NCI-H146 treated with DMSO at 0.1 percent for 48 hours (cell line): ENCODE measurements at regions not wholly inside any gene's neighbourhood (a gene's known extent, or its start where the extent isn't known, plus 50 kb on each side); places are given as distances from the start of the nearest gene placed in this dataset.
"Not testable (repeated sequence)": the region's sequence is repeated elsewhere in the genome, so short reads cannot be mapped to it uniquely, and the experiment has no call there.

Experiments
- DNase-seq: peaks from one replicate; lab custom pipeline; 2025; ENCODE audit not compliant: unreplicated experiment; lab: John Stamatoyannopoulos, UW

- DNase-seq = not testable (repeated sequence)
Measured at GRCh38 chr4:9604031-9604892, 160.0 kb downstream of the DEFB131A start.

GRCh38 chr4:9604893-9605190 lies 160.6 kb downstream of the DEFB131A start:
- not testable (repeated sequence) for DNase-seq

GRCh38 chr4:9608300-9608699 lies 164.1 kb downstream of the DEFB131A start:
- no peak for DNase-seq

GRCh38 chr4:9610321-9610720 lies 166.1 kb downstream of the DEFB131A start:
- not testable (repeated sequence) for DNase-seq

- DNase-seq = no peak
Measured at GRCh38 chr4:9611101-9611500, 166.9 kb downstream of the DEFB131A start.

GRCh38 chr4:9636411-9636810 lies 145.0 kb upstream of the DRD5 start:
- not testable (repeated sequence) for DNase-seq

- DNase-seq = not testable (repeated sequence)
Measured at GRCh38 chr4:9659678-9660077, 121.8 kb upstream of the DRD5 start.

GRCh38 chr4:9660955-9661354 lies 120.5 kb upstream of the DRD5 start:
- DNase-seq = not testable (repeated sequence)

- DNase-seq = not testable (repeated sequence)
Measured at GRCh38 chr4:9670725-9671124, 110.7 kb upstream of the DRD5 start.

GRCh38 chr4:9677357-9677756 lies 104.1 kb upstream of the DRD5 start:
- not testable (repeated sequence) for DNase-seq

GRCh38 chr4:9679704-9680478 lies 101.5 kb upstream of the DRD5 start:
- DNase-seq = no peak

- DNase-seq = not testable (repeated sequence)
Measured at GRCh38 chr4:9683174-9683573, 98.3 kb upstream of the DRD5 start.

- DNase-seq = not testable (repeated sequence)
Measured at GRCh38 chr4:9685016-9685415, 96.4 kb upstream of the DRD5 start.

- no peak for DNase-seq
Measured at GRCh38 chr4:9685692-9686091, 95.7 kb upstream of the DRD5 start.

GRCh38 chr4:9690636-9691237 lies 90.7 kb upstream of the DRD5 start:
- not testable (repeated sequence) for DNase-seq

- peak; percentile 81 for DNase-seq
Measured at GRCh38 chr4:9691238-9692065, 90.0 kb upstream of the DRD5 start.

GRCh38 chr4:9692791-9693491 lies 88.5 kb upstream of the DRD5 start:
- DNase-seq = not testable (repeated sequence)

- not testable (repeated sequence) for DNase-seq
Measured at GRCh38 chr4:9694403-9694802, 87.0 kb upstream of the DRD5 start.

GRCh38 chr4:9695994-9696393 lies 85.4 kb upstream of the DRD5 start:
- peak; percentile 6 for DNase-seq

GRCh38 chr4:9696561-9696960 lies 84.9 kb upstream of the DRD5 start:
- DNase-seq = not testable (repeated sequence)
